HL-60 (cell line): ENCODE measurements at regions not wholly inside any gene's neighbourhood (a gene's known extent, or its start where the extent isn't known, plus 50 kb on each side); places are given as distances from the start of the nearest gene placed in this dataset.

ENCODE experiments used
- DNase-seq, 2 experiments: peaks; one replicate each; pipeline ENCODE4 v3.0.0-alpha.2; 2010 to 2020; ENCODE audit warnings: low read depth in 1 of 2, low spot score in 1 of 2
- H3K27ac ChIP-seq: fragments of 250-450 bp; sonication (Bioruptor Pico); replicated peaks from 2 replicates; pipeline ENCODE4 v1.5.1; 2020; ENCODE audit warnings: mild to moderate bottlenecking, moderate library complexity
- H3K27me3 ChIP-seq: fragments of 250-450 bp; sonication (Bioruptor Pico); 2 replicates; pipeline ENCODE4 v1.5.1; 2021; ENCODE audit warnings: mild to moderate bottlenecking, moderate library complexity; ENCODE audit not compliant: insufficient read depth, poor library complexity, severe bottlenecking
- H3K4me3 ChIP-seq: replicated peaks from 2 replicates; pipeline ENCODE4 v1.5.1; 2011; ENCODE audit warnings: mild to moderate bottlenecking, control low read depth, low read length; ENCODE audit not compliant: insufficient read depth
- GABPA ChIP-seq: IDR thresholded peaks from 2 replicates; pipeline ENCODE4 v1.6.1; 2012; ENCODE audit warnings: low read depth
- POLR2AphosphoS5 ChIP-seq: IDR thresholded peaks from 2 replicates; pipeline ENCODE4 v1.6.1; 2012; ENCODE audit warnings: low read depth
- SPI1 ChIP-seq: IDR thresholded peaks from 2 replicates; pipeline ENCODE4 v1.6.1; 2012; ENCODE audit warnings: low read depth, mild to moderate bottlenecking, borderline replicate concordance
- TF ChIP-seq, protein P1 (sequence below): IDR thresholded peaks from one replicate; pipeline ENCODE4 v1.5.1; 2011; ENCODE audit warnings: low read length, control low read depth, inconsistent platforms; ENCODE audit not compliant: insufficient read depth
- TF ChIP-seq, protein P2 (sequence below): IDR thresholded peaks from 2 replicates; pipeline ENCODE4 v1.6.1; 2012; ENCODE audit warnings: low read depth; ENCODE audit not compliant: insufficient replicate concordance

DNA sequence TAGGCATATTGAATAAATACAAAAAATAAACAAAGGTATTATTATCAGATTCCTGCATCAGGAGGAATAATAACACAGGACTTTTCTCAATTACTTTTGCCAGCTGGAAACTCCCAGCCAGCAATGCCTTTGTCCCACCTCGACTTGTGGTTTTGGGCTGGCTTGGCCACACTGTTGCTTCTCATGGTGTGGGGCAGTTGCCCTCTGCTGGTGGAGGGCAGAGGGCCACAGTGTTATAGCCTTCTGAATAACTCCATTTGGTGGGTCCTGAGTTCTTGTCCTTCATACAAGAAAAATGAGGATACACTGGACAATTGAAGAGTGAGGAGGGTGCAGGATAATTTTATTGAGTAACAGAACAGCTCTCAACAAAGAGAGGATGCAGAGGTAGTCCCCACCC lies 1206.0 kb upstream of the ADGRL3 start:
- no peak for DNase-seq
- Histone ChIP-seq H3K27ac (no peak overlapping the region), H3K27me3 (no peaks in the 10 kb centered on the region), H3K4me3 (no peak overlapping the region)
- TF ChIP-seq, protein P1, sequence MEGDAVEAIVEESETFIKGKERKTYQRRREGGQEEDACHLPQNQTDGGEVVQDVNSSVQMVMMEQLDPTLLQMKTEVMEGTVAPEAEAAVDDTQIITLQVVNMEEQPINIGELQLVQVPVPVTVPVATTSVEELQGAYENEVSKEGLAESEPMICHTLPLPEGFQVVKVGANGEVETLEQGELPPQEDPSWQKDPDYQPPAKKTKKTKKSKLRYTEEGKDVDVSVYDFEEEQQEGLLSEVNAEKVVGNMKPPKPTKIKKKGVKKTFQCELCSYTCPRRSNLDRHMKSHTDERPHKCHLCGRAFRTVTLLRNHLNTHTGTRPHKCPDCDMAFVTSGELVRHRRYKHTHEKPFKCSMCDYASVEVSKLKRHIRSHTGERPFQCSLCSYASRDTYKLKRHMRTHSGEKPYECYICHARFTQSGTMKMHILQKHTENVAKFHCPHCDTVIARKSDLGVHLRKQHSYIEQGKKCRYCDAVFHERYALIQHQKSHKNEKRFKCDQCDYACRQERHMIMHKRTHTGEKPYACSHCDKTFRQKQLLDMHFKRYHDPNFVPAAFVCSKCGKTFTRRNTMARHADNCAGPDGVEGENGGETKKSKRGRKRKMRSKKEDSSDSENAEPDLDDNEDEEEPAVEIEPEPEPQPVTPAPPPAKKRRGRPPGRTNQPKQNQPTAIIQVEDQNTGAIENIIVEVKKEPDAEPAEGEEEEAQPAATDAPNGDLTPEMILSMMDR: no peak
- TF ChIP-seq, protein P2, sequence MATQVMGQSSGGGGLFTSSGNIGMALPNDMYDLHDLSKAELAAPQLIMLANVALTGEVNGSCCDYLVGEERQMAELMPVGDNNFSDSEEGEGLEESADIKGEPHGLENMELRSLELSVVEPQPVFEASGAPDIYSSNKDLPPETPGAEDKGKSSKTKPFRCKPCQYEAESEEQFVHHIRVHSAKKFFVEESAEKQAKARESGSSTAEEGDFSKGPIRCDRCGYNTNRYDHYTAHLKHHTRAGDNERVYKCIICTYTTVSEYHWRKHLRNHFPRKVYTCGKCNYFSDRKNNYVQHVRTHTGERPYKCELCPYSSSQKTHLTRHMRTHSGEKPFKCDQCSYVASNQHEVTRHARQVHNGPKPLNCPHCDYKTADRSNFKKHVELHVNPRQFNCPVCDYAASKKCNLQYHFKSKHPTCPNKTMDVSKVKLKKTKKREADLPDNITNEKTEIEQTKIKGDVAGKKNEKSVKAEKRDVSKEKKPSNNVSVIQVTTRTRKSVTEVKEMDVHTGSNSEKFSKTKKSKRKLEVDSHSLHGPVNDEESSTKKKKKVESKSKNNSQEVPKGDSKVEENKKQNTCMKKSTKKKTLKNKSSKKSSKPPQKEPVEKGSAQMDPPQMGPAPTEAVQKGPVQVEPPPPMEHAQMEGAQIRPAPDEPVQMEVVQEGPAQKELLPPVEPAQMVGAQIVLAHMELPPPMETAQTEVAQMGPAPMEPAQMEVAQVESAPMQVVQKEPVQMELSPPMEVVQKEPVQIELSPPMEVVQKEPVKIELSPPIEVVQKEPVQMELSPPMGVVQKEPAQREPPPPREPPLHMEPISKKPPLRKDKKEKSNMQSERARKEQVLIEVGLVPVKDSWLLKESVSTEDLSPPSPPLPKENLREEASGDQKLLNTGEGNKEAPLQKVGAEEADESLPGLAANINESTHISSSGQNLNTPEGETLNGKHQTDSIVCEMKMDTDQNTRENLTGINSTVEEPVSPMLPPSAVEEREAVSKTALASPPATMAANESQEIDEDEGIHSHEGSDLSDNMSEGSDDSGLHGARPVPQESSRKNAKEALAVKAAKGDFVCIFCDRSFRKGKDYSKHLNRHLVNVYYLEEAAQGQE: no peak
- TF ChIP-seq GABPA (no peak), POLR2AphosphoS5 (no peak), SPI1 (no peak)

DNA sequence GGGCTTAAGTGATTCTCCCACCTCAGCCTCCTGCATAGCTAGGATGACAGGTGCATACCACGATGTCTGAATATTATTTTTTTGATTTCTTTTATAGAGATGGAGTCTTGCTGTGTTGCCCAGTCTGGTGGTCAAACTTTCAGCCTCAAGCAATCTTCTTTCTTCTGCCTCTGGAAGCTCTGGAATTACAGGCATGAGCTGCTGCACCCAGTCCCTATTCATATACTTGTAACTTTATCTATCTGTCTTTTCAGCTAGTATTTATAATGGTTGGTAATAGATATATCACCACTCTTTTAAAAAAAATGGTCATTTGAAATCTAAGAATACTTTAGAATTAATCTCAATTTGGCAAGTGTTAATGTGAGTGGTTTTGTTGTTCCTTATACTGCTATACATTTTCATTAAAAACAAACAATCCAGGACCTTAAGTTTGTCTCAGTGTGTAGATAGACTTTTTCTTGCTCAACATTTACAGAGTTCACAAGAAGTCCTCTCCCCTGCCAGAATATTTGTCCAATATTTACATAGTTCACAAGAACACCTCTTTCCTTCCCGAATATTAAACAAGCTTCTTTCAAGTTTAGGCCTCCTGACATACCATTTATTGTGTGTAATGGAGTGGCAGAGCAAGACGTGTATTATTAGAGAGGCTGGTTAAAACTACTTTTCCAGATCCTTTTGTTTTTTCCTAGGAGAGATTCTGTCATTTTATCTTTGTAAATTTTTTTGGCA lies 1197.4 kb upstream of the ADGRL3 start:
- H3K4me3 ChIP-seq: no peak overlapping the region
- H3K27ac ChIP-seq: no peak overlapping the region
- TF ChIP-seq, protein P2: no peak
- TF ChIP-seq GABPA (no peak), POLR2AphosphoS5 (no peak), SPI1 (no peak)
- TF ChIP-seq, protein P1: no peak
- DNase-seq: no peak
- H3K27me3 ChIP-seq: no peaks in the 10 kb centered on the region

DNA sequence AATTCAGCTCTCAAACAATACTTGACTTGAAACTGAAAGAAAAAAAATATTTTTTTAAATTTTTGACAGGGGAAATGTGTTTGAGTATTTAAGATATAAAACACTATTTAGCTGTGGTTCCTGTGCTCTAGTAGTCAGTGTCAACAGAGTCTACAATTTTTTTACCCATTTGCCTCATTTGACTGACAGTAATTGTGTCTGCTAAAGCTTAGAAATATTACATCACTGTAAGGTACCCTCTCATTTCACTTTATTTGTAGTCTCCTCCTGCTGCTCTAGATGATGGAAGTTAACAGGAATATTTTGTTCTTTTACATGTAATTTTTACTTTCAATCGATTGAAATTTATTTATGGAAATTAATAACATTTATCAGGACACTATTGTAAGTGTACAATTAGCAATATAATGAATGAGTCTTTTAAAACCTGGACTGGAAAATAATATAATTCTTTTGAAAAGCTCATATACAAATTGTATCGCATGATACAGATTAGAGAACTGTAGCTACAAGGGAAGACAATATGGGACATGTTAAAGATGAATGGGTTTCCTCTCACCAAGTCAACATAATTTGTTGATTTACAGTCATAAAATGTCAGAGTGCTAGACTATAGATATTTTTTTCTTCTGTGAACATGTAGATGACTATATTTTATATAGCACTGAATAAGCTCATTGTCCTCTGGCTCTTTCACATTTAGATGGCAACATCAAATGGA lies 1186.5 kb upstream of the ADGRL3 start:
- Histone ChIP-seq H3K4me3 (no peak overlapping the region), H3K27me3 (no peaks in the 10 kb centered on the region), H3K27ac (no peak overlapping the region)
- no peak for TF ChIP-seq GABPA
- TF ChIP-seq, protein P2: no peak
- no peak for TF ChIP-seq POLR2AphosphoS5
- TF ChIP-seq SPI1: no peak
- TF ChIP-seq, protein P1: no peak
- DNase-seq: no peak
